ENCODE measurements at regions not wholly inside any gene's neighbourhood (a gene's known extent, or its start where the extent isn't known, plus 50 kb on each side); places are given as distances from the start of the nearest gene placed in this dataset.
A peak's percentile ranks its signal among the peaks of the same experiment; 100 is the strongest.

- CTCF ChIA-PET: interaction anchor here (0.6 kb wide), 1 partner anchor 225 kb away, joined by 3 read pairs; no protein-coding TSS in a partner anchor
- POLR2A ChIA-PET (ENCODE audit: low non-redundant PET): no interaction called here
- no peak overlapping the region for H3K27ac ChIP-seq
- peak; percentile 41 for DNase-seq (ENCODE audit: low spot score)
- no peak for TF ChIP-seq CTCF (conservative IDR thresholded peaks at IDR 0.05; ENCODE audit: low read depth)
Observed at GRCh38 chr20:55216525-55217242, 741.3 kb downstream of the DOK5 start.

GRCh38 chr20:55213653-55214052, 738.3 kb downstream of the DOK5 start:
- CTCF ChIA-PET: no interaction called here
- no peak for TF ChIP-seq CTCF (conservative IDR thresholded peaks at IDR 0.05; ENCODE audit: low read depth)
- H3K27ac ChIP-seq: no peak overlapping the region
- no peak for DNase-seq (ENCODE audit: low spot score)
- POLR2A ChIA-PET (ENCODE audit: low non-redundant PET): no interaction called here

- no peak overlapping the region for H3K27ac ChIP-seq
- DNase-seq (ENCODE audit: low spot score): peak; percentile 22
- ChIA-PET POLR2A (ENCODE audit: low non-redundant PET) (no interaction called here), CTCF (no interaction called here)
- TF ChIP-seq CTCF (conservative IDR thresholded peaks at IDR 0.05; ENCODE audit: low read depth): no peak
Observed at GRCh38 chr20:55211481-55211880, 736.1 kb downstream of the DOK5 start.

GRCh38 chr20:55205665-55206064, 730.3 kb downstream of the DOK5 start:
- ChIA-PET CTCF (no interaction called here), POLR2A (ENCODE audit: low non-redundant PET) (no interaction called here)
- H3K27ac ChIP-seq: no peak overlapping the region
- no peak for TF ChIP-seq CTCF (conservative IDR thresholded peaks at IDR 0.05; ENCODE audit: low read depth)
- DNase-seq (ENCODE audit: low spot score): no peak

- DNase-seq (ENCODE audit: low spot score): peak; percentile 26
- ChIA-PET POLR2A (ENCODE audit: low non-redundant PET) (no interaction called here), CTCF (no interaction called here)
- H3K27ac ChIP-seq: no peak overlapping the region
- TF ChIP-seq CTCF (conservative IDR thresholded peaks at IDR 0.05; ENCODE audit: low read depth): no peak
Observed at GRCh38 chr20:55200317-55200716, 724.9 kb downstream of the DOK5 start.

GRCh38 chr20:55194947-55195346, 719.6 kb downstream of the DOK5 start:
- no peak for DNase-seq (ENCODE audit: low spot score)

More at GRCh38 chr20:55194947-55195346, 719.6 kb downstream of the DOK5 start:
- POLR2A ChIA-PET (ENCODE audit: low non-redundant PET): no interaction called here
- CTCF ChIA-PET: interaction anchor here (0.7 kb wide), 1 partner anchor 1310 kb away, joined by 4 read pairs; no protein-coding TSS in a partner anchor
- no peak for TF ChIP-seq CTCF (conservative IDR thresholded peaks at IDR 0.05; ENCODE audit: low read depth)
- no peak overlapping the region for H3K27ac ChIP-seq

Measured in RWPE1 (cell line).